Epithelial cell of proximal tubule (primary cell): ENCODE measurements at regions not wholly inside any gene's neighbourhood (a gene's known extent, or its start where the extent isn't known, plus 50 kb on each side); places are given as distances from the start of the nearest gene placed in this dataset.
A peak's percentile ranks its signal among the peaks of the same experiment; 100 is the strongest.

Experiments
- DNase-seq: peaks from one replicate; pipeline ENCODE4 v3.0.0-alpha.2; 2011; ENCODE audit warnings: low read depth
- H3K4me3 ChIP-seq: 2 replicates; pipeline ENCODE4 v1.5.1; 2011; ENCODE audit warnings: low read depth, mild to moderate bottlenecking, low read length
- TF ChIP-seq, protein P1 (sequence below): conservative IDR thresholded peaks from 2 replicates; pipeline ENCODE4 v1.5.1; 2012; ENCODE audit warnings: low read depth, mild to moderate bottlenecking, low read length

DNA sequence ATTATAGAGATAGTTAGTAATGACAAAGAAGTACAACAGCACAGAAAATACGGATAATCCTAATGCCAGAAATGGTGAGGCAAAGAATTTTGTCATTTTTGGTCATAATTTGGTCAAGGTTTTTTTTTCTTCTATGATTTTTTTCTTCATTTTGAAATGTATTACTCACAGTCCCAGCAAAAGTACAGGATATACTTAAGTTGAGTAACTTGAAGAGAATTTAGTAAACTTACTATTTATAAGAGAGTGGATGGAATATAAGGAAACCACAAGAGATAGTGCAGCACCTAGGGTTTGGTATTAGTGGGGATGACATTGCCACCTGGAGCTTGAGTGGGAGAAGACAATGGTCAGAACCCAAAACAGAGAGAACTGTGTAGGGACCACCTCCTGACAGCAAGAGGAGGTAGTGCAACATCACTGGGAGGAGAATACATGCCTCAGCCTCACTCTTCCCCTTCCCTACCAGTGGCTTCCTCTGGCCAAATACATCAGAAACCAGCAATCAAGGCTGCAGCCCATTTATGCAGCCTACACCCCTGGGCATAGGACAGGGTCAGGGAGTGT is 434.5 kb upstream of the TRPC7 start:
- TF ChIP-seq, protein P1, sequence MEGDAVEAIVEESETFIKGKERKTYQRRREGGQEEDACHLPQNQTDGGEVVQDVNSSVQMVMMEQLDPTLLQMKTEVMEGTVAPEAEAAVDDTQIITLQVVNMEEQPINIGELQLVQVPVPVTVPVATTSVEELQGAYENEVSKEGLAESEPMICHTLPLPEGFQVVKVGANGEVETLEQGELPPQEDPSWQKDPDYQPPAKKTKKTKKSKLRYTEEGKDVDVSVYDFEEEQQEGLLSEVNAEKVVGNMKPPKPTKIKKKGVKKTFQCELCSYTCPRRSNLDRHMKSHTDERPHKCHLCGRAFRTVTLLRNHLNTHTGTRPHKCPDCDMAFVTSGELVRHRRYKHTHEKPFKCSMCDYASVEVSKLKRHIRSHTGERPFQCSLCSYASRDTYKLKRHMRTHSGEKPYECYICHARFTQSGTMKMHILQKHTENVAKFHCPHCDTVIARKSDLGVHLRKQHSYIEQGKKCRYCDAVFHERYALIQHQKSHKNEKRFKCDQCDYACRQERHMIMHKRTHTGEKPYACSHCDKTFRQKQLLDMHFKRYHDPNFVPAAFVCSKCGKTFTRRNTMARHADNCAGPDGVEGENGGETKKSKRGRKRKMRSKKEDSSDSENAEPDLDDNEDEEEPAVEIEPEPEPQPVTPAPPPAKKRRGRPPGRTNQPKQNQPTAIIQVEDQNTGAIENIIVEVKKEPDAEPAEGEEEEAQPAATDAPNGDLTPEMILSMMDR, result no peak
- DNase-seq, result no peak
- no peak overlapping the region for H3K4me3 ChIP-seq

DNA sequence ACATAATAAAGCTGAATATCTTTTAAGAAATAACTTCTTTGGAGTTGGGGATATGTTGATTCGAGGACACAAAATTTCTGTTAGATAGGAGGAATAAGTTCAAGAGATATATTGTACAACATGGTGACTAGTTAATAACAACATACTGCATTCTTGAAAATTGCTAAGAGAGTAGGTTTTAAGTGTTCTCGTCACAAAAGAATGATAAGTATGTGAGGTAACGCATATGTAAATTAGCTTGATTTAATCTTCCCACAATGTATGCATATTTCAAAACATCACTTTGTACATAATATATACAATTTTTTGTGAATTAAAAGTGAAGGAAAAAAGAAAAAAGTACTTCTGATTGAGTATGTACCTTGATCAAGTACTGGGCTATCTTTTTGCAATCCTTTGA is 428.0 kb upstream of the TRPC7 start:
- DNase-seq, result no peak
- TF ChIP-seq, protein P1, result no peak
- no peak overlapping the region for H3K4me3 ChIP-seq

DNA sequence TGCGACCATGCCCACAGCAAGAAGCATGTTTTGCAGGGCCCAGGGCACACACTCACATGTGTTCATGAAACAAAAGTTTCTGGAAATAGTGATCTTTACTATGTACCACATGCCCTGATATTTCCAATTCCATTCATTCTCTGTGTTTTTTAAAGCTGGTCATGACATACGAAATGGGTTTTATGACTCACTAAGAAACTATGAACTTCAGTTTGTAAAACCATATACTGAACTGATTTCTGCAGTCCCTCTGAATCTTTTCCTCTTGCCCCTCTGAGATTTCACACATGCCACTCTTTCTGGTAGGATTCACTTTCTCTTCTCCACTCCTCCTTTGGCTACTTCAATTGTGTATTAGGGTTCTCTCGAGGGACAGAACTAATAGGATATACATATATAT is 416.1 kb upstream of the TRPC7 start:
- TF ChIP-seq, protein P1, result no peak
- DNase-seq, result no peak

DNA sequence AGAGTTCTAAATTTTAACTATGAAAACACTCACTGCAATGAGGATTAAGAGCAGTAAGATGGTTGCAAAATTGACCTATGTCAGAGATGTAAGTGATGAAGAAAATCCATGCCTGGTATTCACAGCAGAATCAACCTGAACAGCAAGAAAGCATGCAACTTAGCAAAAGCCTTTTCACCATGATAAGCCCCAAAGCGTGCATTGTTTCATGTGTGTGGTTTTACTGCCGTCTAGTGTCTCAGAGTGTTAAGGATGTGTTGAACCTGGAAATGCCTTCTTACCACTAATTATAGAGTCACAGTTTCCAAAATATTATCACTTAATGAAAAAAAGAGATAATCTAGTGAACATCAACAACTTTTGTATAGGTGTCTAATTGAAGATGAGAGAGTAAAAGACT is 415.2 kb upstream of the TRPC7 start:
- no peak overlapping the region for H3K4me3 ChIP-seq
- no peak for DNase-seq
- TF ChIP-seq, protein P1, result peak; percentile 18

More for the DNA sequence above, 416.1 kb upstream of the TRPC7 start:
- no peak overlapping the region for H3K4me3 ChIP-seq

DNA sequence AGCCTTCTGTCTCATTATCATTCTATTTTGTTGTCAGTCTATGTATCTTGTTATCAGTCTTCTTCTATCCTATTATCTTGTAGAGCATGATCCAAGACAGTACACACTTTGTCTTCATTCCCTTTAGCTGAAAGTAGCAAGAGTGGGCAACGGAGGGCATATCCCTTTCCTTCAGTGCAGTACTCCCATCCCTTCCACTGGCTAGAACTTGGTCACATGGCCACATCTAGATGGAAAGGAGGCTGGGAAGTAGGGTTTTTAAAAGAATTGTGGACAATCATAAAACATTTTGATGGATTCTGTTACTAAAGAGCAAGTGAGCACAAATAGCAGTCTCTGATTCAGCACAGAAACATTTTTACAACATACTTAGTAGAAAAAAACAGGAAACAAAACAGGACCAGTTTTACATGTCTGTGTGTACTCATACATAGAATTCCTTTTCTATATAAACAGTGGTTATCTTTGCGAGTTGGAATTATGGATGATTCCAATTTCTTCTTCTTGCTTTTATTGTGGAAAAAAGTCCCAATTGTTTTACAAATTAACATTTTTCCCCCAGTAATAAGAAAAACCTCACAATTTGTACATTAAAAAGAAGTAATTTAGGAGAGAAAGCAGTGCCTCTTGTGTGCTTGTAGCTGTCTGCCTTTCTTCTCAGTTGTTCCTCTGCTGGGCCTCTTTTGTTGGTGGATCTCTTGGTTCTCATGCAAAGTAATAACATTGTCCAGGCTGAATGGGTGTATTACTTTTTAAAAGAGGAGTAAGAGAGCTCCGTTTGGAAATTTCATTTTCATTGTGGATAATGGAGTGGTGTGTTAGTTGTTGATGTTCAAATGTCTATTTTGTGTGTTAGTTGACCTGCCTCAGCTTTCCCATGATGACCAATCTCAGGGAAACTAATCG is 410.9 kb upstream of the TRPC7 start:
- DNase-seq, result no peak
- TF ChIP-seq, protein P1, result no peak
- H3K4me3 ChIP-seq, result no peak overlapping the region

DNA sequence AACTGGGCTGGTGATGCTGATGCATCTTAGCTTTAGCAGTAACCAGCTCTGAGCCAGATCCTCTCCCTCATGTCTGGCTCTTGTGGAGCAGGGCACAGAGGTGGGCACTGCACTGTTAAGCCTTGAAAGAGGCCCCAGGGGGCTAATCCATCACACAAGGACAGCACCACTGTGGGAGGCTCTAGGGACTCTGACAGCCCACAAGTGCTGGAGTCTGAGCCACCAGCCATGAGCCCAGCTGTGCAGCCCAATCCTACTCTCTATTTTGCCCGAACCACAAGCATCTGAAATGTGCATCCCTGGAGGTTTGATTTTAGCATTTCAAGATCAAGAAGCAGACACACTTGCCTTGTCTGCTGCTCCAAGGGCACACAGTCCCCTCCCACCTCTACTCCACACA is 407.1 kb upstream of the TRPC7 start:
- DNase-seq, result no peak
- TF ChIP-seq, protein P1, result no peak
- H3K4me3 ChIP-seq, result no peak overlapping the region
